PC-9 (cell line): ENCODE measurements at regions not wholly inside any gene's neighbourhood (a gene's known extent, or its start where the extent isn't known, plus 50 kb on each side); places are given as distances from the start of the nearest gene placed in this dataset.

Source experiments
- BruUV-seq: library from RNA; stranded (reverse); fragments of 400-500 nt; replicated peaks from 2 replicates; lab custom pipeline; 2021; lab: Mats Ljungman, UMichigan
- CTCF ChIA-PET: fragments of 300-600 bp; sonication (Branson Sonifier 250); formaldehyde crosslinking; loops from one replicate; lab custom pipeline; 2022; ENCODE audit warnings: antibody characterized with exemption; lab: Charles Lee
- POLR2A ChIA-PET: fragments of 300-600 bp; sonication (Branson Sonifier 250); formaldehyde crosslinking; loops from one replicate; lab custom pipeline; 2022; ENCODE audit warnings: antibody characterized with exemption; ENCODE audit not compliant: unreplicated experiment; lab: Charles Lee
- DNase-seq, 2 experiments: peaks; one replicate each; pipeline versions ENCODE4 v3.0.0 to v3.0.0-alpha.2; 2015 to 2022; ENCODE audit warnings: mixed read lengths in 1 of 2
- H2AFZ ChIP-seq: fragments of 200-600 bp; sonication (generic); 2 replicates; pipeline ENCODE4 v1.8.1; 2017; ENCODE audit warnings: antibody characterized with exemption
- H3F3A ChIP-seq: fragments of 200-600 bp; sonication (generic); 2 replicates; pipeline ENCODE4 v1.8.1; 2017; ENCODE audit warnings: antibody characterized with exemption, mild to moderate bottlenecking, low read depth; ENCODE audit not compliant: insufficient read depth
- H3K27ac ChIP-seq: fragments of 200-600 bp; sonication (generic); 2 replicates; pipeline ENCODE4 v1.6.1; 2016; ENCODE audit warnings: mixed run types
- H3K27me3 ChIP-seq: fragments of 200-600 bp; sonication (generic); 2 replicates; pipeline ENCODE4 v1.6.1; 2016; ENCODE audit warnings: low read depth, mixed run types; ENCODE audit not compliant: insufficient read depth
- H3K36me3 ChIP-seq: fragments of 200-600 bp; sonication (generic); 2 replicates; pipeline ENCODE4 v1.6.1; 2016; ENCODE audit warnings: low read depth, mixed run types
- H3K4me1 ChIP-seq: fragments of 200-600 bp; sonication (generic); replicated peaks from 2 replicates; pipeline ENCODE4 v1.6.1; 2016; ENCODE audit warnings: mixed run types; ENCODE audit not compliant: insufficient read depth
- H3K4me2 ChIP-seq: fragments of 200-600 bp; sonication (generic); 2 replicates; pipeline ENCODE4 v1.6.1; 2017; ENCODE audit warnings: mixed run types
- H3K4me3 ChIP-seq: fragments of 200-600 bp; sonication (generic); 2 replicates; pipeline ENCODE4 v1.6.1; 2016; ENCODE audit warnings: mixed run types
- H3K79me2 ChIP-seq: fragments of 200-600 bp; sonication (generic); 2 replicates; pipeline ENCODE4 v1.6.1; 2017; ENCODE audit warnings: low read depth, mixed run types
- H3K9me2 ChIP-seq: fragments of 200-600 bp; sonication (generic); 2 replicates; pipeline ENCODE4 v1.8.1; 2017; ENCODE audit warnings: mild to moderate bottlenecking; ENCODE audit not compliant: insufficient read depth
- H3K9me3 ChIP-seq: fragments of 200-600 bp; sonication (generic); 2 replicates; pipeline ENCODE4 v1.8.1; 2016; ENCODE audit warnings: low read depth; ENCODE audit not compliant: insufficient read depth
- H4K20me1 ChIP-seq: fragments of 200-600 bp; sonication (generic); 2 replicates; pipeline ENCODE4 v1.8.1; 2017; ENCODE audit not compliant: insufficient read depth
- CTCF ChIP-seq: fragments of 200-600 bp; sonication (generic); conservative IDR thresholded peaks from 2 replicates; pipeline ENCODE4 v1.6.1; 2017; ENCODE audit warnings: mixed run types, antibody characterized with exemption, mild to moderate bottlenecking, moderate library complexity
- EZH2 ChIP-seq: fragments of 200-600 bp; sonication (generic); IDR thresholded peaks from 2 replicates; pipeline ENCODE4 v1.8.0; 2017; ENCODE audit warnings: antibody characterized with exemption, low read depth
- intact Hi-C: fragments of 100-400 bp; cut with micrococcal nuclease; formaldehyde crosslinking; loops from one replicate; pipeline ENCODE4 v1.10.0; 2022; ENCODE audit not compliant: unreplicated experiment

- Histone ChIP-seq H4K20me1 (no peaks in the 10 kb centered on the region), H3K4me1 (no peaks in the 10 kb centered on the region), H2AFZ (no peak overlapping the region), H3K4me3 (no peak overlapping the region), H3K9me3 (no peaks in the 10 kb centered on the region), H3K36me3 (no peaks in the 10 kb centered on the region), H3K79me2 (no peaks in the 10 kb centered on the region), H3K4me2 (no peak overlapping the region), H3K9me2 (no peaks in the 10 kb centered on the region), H3K27ac (no peak overlapping the region), H3F3A (no peaks in the 10 kb centered on the region), H3K27me3 (no peaks in the 10 kb centered on the region)
- CTCF ChIA-PET: no interaction called here
- TF ChIP-seq EZH2: no peak
- TF ChIP-seq CTCF: no peak
- intact Hi-C loops: loop anchor here (5.0 kb wide), 1 partner anchor 53 kb away; no protein-coding TSS in a partner anchor
- no TSS peak for BruUV-seq
- POLR2A ChIA-PET: no interaction called here
- DNase-seq: no peak
Observed at GRCh38 chr4:30973993-30974392, 253.8 kb downstream of the PCDH7 start.

- BruUV-seq: no TSS peak
- Histone ChIP-seq H3K36me3 (no peaks in the 10 kb centered on the region), H3K4me1 (no peaks in the 10 kb centered on the region), H3K27me3 (no peaks in the 10 kb centered on the region), H3K9me2 (no peaks in the 10 kb centered on the region; the same call in 1 of the 2 replicates), H3K79me2 (no peaks in the 10 kb centered on the region), H4K20me1 (no peaks in the 10 kb centered on the region), H3K9me3 (no peaks in the 10 kb centered on the region), H2AFZ (no peak overlapping the region), H3K4me2 (no peak overlapping the region), H3K27ac (no peak overlapping the region), H3F3A (no peaks in the 10 kb centered on the region), H3K4me3 (no peak overlapping the region)
- TF ChIP-seq EZH2 (no peak), CTCF (no peak)
- intact Hi-C loops: no loop called here
- ChIA-PET POLR2A (no interaction called here), CTCF (no interaction called here)
- no peak for DNase-seq
Observed at GRCh38 chr4:30979402-30979801, 259.2 kb downstream of the PCDH7 start.

- BruUV-seq: no TSS peak
- no peak for DNase-seq
- H4K20me1 ChIP-seq: no peaks in the 10 kb centered on the region
- H3K27me3 ChIP-seq: no peaks in the 10 kb centered on the region
- no peaks in the 10 kb centered on the region for H3F3A ChIP-seq
- no peak overlapping the region for H3K27ac ChIP-seq
- H3K36me3 ChIP-seq: no peaks in the 10 kb centered on the region; the same call in 1 of the 2 replicates
- H3K4me3 ChIP-seq: no peak overlapping the region
- H3K9me2 ChIP-seq: no peaks in the 10 kb centered on the region
- no peak overlapping the region for H3K4me2 ChIP-seq
- H3K9me3 ChIP-seq: no peaks in the 10 kb centered on the region
- no peaks in the 10 kb centered on the region for H3K4me1 ChIP-seq
- CTCF ChIA-PET: no interaction called here
- POLR2A ChIA-PET: no interaction called here
- no peak overlapping the region for H2AFZ ChIP-seq
- no peaks in the 10 kb centered on the region for H3K79me2 ChIP-seq
- intact Hi-C loops: no loop called here
- TF ChIP-seq CTCF: no peak
- no peak for TF ChIP-seq EZH2
Observed at GRCh38 chr4:30989508-30989907, 269.3 kb downstream of the PCDH7 start.
